ENCODE measurements at regions not wholly inside any gene's neighbourhood (a gene's known extent, or its start where the extent isn't known, plus 50 kb on each side); places are given as distances from the start of the nearest gene placed in this dataset.

GRCh38 chr15:95814908-95815307 is 515.6 kb upstream of the NR2F2 start:
- H3K4me3 ChIP-seq (ENCODE audit: low read depth, low read length, poor library complexity, severe bottlenecking), result no peak overlapping the region
- H3K4me1 ChIP-seq (ENCODE audit: insufficient read depth, low read length, severe bottlenecking), result no peaks in the 10 kb centered on the region
- H3K9ac ChIP-seq (ENCODE audit: low read length), result no peak overlapping the region
- no peaks in the 10 kb centered on the region for H3K9me2 ChIP-seq (ENCODE audit: low read depth, low read length)
- TF ChIP-seq CTCF (IDR thresholded peaks at IDR 0.05; ENCODE audit: low read length) (no peak), EZH2 (IDR thresholded peaks at IDR 0.05; ENCODE audit: borderline replicate concordance, low read length) (no peak)
- H2AFZ ChIP-seq (ENCODE audit: low read length), result no peak overlapping the region
- H3K36me3 ChIP-seq (ENCODE audit: insufficient read depth, low read length), result no peaks in the 10 kb centered on the region
- no peaks in the 10 kb centered on the region for H3K9me3 ChIP-seq (ENCODE audit: low read length)
- no peak overlapping the region for H3K4me2 ChIP-seq (ENCODE audit: low read length)
- no peaks in the 10 kb centered on the region for H3K27me3 ChIP-seq (ENCODE audit: insufficient read depth, low read length)
- H3K79me2 ChIP-seq (ENCODE audit: insufficient read depth, low read length), result no peaks in the 10 kb centered on the region
- H4K20me1 ChIP-seq (ENCODE audit: insufficient read depth, low read length), result no peaks in the 10 kb centered on the region
- no peaks in the 10 kb centered on the region for H3F3A ChIP-seq (ENCODE audit: insufficient read depth, low read length)
- H3K27ac ChIP-seq (ENCODE audit: low read depth, low read length, poor library complexity, severe bottlenecking), result no peak overlapping the region

- no peaks in the 10 kb centered on the region for H3K36me3 ChIP-seq (ENCODE audit: insufficient read depth, low read length)
- no peak overlapping the region for H3K9ac ChIP-seq (ENCODE audit: low read length)
- no peaks in the 10 kb centered on the region for H3K9me3 ChIP-seq (ENCODE audit: low read length)
- H3K9me2 ChIP-seq (ENCODE audit: low read depth, low read length), result no peaks in the 10 kb centered on the region
- no peaks in the 10 kb centered on the region for H3K79me2 ChIP-seq (ENCODE audit: insufficient read depth, low read length)
- H3K27me3 ChIP-seq (ENCODE audit: insufficient read depth, low read length), result no peaks in the 10 kb centered on the region
- H4K20me1 ChIP-seq (ENCODE audit: insufficient read depth, low read length), result no peaks in the 10 kb centered on the region
- no peak overlapping the region for H3K27ac ChIP-seq (ENCODE audit: low read depth, low read length, poor library complexity, severe bottlenecking)
- H3K4me3 ChIP-seq (ENCODE audit: low read depth, low read length, poor library complexity, severe bottlenecking), result no peak overlapping the region
- H2AFZ ChIP-seq (ENCODE audit: low read length), result no peak overlapping the region
- TF ChIP-seq CTCF (IDR thresholded peaks at IDR 0.05; ENCODE audit: low read length) (no peak), EZH2 (IDR thresholded peaks at IDR 0.05; ENCODE audit: borderline replicate concordance, low read length) (no peak)
- H3K4me2 ChIP-seq (ENCODE audit: low read length), result no peak overlapping the region
- H3F3A ChIP-seq (ENCODE audit: insufficient read depth, low read length), result no peaks in the 10 kb centered on the region
- no peaks in the 10 kb centered on the region for H3K4me1 ChIP-seq (ENCODE audit: insufficient read depth, low read length, severe bottlenecking)
Measured at GRCh38 chr15:95816591-95816990, 513.9 kb upstream of the NR2F2 start.

GRCh38 chr15:95822961-95823360 is 507.5 kb upstream of the NR2F2 start:
- H3K79me2 ChIP-seq (ENCODE audit: insufficient read depth, low read length), result no peaks in the 10 kb centered on the region
- H3K9me2 ChIP-seq (ENCODE audit: low read depth, low read length), result no peaks in the 10 kb centered on the region
- no peaks in the 10 kb centered on the region for H3F3A ChIP-seq (ENCODE audit: insufficient read depth, low read length)
- no peak overlapping the region for H3K4me3 ChIP-seq (ENCODE audit: low read depth, low read length, poor library complexity, severe bottlenecking)
- no peaks in the 10 kb centered on the region for H3K36me3 ChIP-seq (ENCODE audit: insufficient read depth, low read length)
- H3K9me3 ChIP-seq (ENCODE audit: low read length), result no peaks in the 10 kb centered on the region
- H2AFZ ChIP-seq (ENCODE audit: low read length), result no peak overlapping the region
- no peak overlapping the region for H3K27ac ChIP-seq (ENCODE audit: low read depth, low read length, poor library complexity, severe bottlenecking)
- no peaks in the 10 kb centered on the region for H3K27me3 ChIP-seq (ENCODE audit: insufficient read depth, low read length)
- H3K4me2 ChIP-seq (ENCODE audit: low read length), result no peak overlapping the region
- H3K9ac ChIP-seq (ENCODE audit: low read length), result no peak overlapping the region
- TF ChIP-seq EZH2 (IDR thresholded peaks at IDR 0.05; ENCODE audit: borderline replicate concordance, low read length) (no peak), CTCF (IDR thresholded peaks at IDR 0.05; ENCODE audit: low read length) (no peak)
- H3K4me1 ChIP-seq (ENCODE audit: insufficient read depth, low read length, severe bottlenecking), result no peaks in the 10 kb centered on the region
- no peaks in the 10 kb centered on the region for H4K20me1 ChIP-seq (ENCODE audit: insufficient read depth, low read length)
